HG03460 (cell line): ENCODE measurements at regions not wholly inside any gene's neighbourhood (a gene's known extent, or its start where the extent isn't known, plus 50 kb on each side); places are given as distances from the start of the nearest gene placed in this dataset.
"Not testable (repeated sequence)": the region's sequence is repeated elsewhere in the genome, so short reads cannot be mapped to it uniquely, and the experiment has no call there.

Experiments
- ATAC-seq: cut with Tn5 transposase; IDR thresholded peaks from one replicate; pipeline ENCODE4 v1.9.1; 2021; ENCODE audit not compliant: unreplicated experiment

DNA sequence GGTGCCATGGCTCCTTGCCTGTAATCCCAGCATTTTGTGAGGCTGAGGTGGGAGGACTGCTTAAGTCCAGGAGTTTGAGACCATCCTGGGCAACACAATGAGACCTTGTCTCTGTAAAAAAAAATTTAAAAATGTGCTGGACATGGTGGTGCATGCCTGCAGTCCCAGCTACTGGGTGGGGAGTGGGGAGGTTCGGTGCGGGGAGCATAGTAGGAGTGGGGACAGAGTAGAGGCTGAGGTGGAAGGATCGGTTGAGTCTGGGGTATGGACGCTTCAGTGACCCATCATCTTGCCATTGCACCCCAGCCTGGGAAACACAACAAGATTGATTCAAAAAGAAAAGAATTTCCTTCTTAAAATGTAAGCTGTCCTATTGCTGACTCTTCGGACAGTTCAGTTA, 1490.0 kb upstream of the GBE1 start:
- ATAC-seq, result no peak

- ATAC-seq, result no peak
Measured at GRCh38 chr3:83250613-83251012, 1489.2 kb upstream of the GBE1 start.

- ATAC-seq, result no peak
Measured at GRCh38 chr3:83248454-83248853, 1487.0 kb upstream of the GBE1 start.

- no peak for ATAC-seq
Measured at GRCh38 chr3:83235180-83235814, 1473.9 kb upstream of the GBE1 start.

- ATAC-seq, result no peak
Measured at GRCh38 chr3:83233715-83234114, 1472.3 kb upstream of the GBE1 start.

- no peak for ATAC-seq
Measured at GRCh38 chr3:83230841-83231240, 1469.4 kb upstream of the GBE1 start.

DNA sequence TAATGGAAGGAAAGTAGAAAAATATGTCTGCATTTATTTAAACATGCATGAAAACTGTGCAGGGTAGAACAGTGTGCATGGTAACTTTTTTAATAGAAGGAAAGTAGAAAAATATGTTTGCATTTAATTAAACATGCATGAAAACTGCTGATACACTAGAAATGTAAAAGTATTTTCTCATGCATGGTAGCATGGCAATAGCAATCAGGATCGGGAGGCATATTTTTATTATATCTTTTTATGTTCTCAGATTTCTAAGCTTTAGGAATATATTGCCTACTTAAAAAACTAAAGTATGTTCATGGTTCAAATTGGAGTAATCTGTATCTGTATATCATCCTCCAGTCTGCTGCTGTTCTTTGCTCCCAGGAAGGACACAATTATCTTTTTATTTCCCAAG, 1468.9 kb upstream of the GBE1 start:
- no peak for ATAC-seq

DNA sequence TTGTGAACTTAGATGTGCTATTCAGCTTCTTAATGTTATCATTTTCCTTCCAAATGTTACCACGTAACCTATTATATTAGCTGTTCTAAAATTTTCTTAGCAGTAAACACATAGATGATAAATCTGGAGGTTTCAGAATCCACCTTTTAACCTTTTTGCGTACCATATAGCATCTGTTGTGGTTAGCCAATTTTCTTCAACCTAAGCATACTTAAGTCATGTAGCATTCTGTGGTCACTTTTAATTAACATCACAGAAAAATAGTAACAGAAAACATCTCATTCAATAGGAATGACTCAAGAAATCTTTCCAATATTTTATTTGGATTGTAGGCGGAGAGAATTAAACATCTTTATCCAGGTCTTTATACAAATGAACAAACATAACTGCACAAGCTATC, 1465.3 kb upstream of the GBE1 start:
- no peak for ATAC-seq

- ATAC-seq, result no peak
Measured at GRCh38 chr3:83224101-83224868, 1462.8 kb upstream of the GBE1 start.

DNA sequence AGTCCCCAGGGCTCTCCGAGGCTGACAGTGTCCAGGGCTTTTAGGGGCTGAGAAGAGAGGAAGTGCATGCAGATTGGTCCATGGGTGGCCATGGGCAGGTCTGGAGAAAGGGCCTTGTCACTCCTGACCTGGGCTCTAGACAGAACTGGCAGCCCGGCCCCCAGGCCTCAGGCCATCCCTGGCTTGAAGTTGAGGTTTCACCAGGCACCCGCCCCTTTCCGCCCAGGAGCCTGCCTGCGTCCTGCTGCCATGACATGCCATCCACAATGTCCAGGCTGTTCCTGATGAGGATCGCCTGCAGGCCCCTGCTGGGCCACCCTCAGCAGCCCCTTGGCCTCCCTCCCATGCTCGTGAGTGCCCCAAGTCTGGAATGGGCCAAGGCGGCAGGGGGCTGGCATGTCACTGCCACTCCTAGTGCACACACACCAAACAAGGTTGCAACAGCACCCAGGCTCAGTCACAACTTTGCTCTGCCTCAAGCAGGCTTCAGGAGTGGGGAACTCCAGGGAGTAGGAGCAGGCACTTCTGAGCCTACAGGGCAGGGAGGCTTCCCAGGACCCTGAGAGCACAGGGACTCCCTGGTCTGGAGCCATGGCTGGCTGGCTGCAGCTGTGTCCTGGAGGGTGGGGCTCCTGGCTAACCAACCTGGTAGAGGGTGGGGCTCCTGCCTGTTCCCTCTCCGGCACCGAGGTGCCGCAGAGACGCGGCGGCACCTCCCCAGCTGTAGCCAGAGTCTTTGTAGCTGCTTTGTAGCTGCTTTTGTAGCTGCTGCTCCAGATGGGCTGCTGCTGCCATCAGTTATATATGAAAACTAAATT, 1457.1 kb upstream of the GBE1 start:
- no peak for ATAC-seq

DNA sequence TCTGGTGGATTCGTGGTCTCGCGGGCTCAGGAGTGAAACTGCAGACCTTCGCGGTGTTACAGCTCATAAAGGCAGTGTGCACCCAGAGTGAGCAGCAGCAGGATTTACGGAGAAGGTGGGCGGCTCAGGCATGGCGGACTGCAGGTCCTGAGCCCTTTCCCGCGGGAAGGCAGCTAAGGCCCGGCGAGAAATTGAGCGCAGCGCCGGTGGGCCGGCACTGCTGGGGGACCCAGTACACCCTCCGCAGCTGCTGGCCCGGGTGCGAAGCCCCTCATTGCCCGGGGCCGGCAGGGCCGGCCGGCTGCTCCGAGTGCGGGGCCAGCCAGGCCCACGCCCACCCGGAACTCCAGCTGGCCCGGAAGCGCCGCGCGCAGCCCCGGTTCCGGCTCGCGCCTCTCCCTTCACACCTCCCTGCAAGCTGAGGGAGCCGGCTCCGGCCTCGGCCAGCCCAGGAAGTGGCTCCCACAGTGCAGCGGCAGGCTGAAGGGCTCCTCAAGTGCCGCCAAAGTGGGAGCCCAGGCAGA, 1456.2 kb upstream of the GBE1 start:
- not testable (repeated sequence) for ATAC-seq

DNA sequence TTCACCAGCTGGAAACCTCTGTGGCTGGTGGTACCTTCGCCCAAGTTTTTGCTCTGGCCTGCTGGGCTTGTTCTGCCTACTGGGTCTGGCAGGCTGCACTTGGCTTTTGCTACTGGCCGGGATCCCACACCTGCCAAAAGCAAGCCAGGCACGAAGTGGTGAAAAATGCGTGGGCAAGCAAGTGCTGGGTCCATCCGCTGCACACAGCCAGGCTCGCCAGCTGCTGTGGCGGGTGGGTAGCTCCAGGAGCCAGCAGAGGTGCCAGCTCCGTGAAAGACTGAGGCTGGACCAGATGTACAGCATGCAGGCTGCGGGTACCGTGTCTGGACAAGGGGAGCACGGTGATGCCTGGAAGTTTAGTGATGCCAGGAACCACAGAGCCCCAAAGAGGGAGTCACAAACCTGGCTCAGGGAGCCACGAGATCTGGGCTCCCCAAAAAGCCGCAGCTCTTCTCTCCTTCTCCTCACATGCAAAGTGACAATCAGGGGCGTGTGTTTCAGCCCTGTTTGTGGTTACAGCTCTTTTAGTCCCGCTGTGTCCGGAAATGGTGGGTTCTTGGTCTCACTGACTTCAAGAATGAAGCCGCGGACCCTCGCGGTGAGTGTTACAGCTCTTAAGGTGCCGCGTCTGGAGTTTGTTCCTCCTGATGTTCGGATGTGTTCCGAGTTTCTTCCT, 1455.6 kb upstream of the GBE1 start:
- ATAC-seq, result no peak

DNA sequence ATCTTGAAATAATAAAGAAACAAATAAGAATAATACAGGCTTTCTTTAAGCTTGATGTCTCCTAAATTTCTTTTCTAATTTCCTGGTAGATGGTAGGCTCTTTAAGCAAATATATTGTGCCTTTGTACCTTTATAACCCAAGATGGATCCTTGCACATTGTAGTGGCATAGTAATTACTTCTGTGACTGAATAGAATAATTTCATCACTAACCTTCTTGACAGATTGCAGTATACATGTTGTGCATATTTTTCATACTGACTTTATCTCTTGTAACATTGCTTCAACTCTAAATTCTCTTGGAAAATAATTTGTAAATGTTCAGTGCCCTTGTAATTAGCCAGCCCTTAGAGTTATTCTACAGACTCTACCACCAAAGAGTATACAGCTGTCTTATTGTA, 1433.8 kb upstream of the GBE1 start:
- ATAC-seq, result no peak

DNA sequence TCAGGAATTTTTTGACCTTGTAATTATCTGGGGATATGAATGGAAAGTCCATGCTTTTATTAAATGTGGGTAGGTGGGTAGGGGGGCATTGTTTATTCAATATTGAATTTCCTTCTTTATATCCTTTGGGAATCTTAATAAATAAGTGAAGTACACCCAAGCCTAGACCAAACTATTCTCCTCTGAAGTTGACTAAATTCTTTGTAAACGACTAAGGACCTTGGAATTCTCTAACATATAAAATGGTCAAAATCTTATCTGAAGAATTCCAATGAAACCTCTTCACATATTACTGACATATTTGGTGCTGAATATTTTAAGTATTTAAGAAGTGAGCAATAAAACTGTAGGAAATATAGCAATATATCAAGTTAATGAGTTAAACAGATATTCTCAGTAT, 1432.1 kb upstream of the GBE1 start:
- no peak for ATAC-seq

GRCh38 chr3:83189634-83190033, 1428.2 kb upstream of the GBE1 start:
- no peak for ATAC-seq

DNA sequence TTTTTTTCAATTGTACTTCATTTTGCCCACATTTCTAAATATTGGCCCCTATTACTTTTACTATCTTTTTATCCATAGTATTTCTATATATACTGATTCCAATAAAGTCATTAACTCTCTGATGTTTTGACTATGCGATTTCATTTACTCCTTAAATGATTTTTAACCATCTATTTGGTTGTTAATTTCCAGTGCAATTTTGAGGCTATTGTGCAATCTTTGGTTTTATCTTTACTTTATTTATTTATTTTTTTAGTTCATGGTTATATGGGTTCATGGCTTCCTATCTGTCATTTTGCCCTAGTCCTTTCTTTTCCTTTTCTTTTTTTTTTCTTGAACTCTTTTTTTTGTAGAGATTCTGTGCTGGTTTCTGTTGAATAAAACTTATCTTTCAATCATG, 1408.0 kb upstream of the GBE1 start:
- no peak for ATAC-seq

GRCh38 chr3:83150896-83151295, 1389.5 kb upstream of the GBE1 start:
- no peak for ATAC-seq

DNA sequence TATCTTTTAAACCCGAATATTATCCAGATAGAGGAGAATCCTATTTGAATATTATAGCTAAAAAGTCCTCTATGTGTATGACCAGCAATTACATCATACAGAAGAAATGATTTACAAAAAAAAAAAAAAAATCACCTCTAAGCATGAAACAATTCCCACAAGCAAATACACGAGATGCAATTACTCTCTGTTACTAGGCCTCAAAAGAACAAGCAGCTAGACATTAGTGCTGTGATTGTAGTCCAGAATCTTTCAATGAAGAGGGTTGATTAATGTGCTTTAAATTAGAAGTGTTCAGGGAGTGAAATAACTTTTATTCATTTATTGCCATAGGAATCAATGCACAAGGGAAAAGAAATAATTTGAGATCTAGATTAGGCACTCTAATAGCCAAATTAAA, 1379.5 kb upstream of the GBE1 start:
- ATAC-seq, result no peak

- no peak for ATAC-seq
Measured at GRCh38 chr3:83131236-83131635, 1369.8 kb upstream of the GBE1 start.

- ATAC-seq, result no peak
Measured at GRCh38 chr3:83122774-83123350, 1361.4 kb upstream of the GBE1 start.

DNA sequence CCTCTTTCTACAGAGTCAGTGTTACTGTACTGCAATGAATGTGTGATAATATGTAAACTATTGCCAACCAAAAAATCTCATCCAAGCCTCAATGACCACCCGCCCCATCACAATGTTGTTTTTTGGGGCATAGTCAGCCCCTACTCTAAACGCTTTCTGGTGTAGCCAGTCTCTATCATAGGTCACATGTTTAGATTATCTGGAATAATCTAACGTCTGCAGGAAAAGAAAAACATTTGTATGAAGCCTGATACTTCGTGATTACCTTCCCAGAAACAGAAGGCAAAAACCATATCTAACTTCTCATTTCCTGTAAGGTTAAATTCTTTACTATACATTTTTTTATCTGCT, 1331.8 kb upstream of the GBE1 start:
- no peak for ATAC-seq
